ENCODE measurements at regions not wholly inside any gene's neighbourhood (a gene's known extent, or its start where the extent isn't known, plus 50 kb on each side); places are given as distances from the start of the nearest gene placed in this dataset.
"Not testable (repeated sequence)": the region's sequence is repeated elsewhere in the genome, so short reads cannot be mapped to it uniquely, and the experiment has no call there.

GRCh38 chr4:27770895-27771294 is 910.3 kb downstream of the STIM2 start:
- DNase-seq, result no peak

- no peak for DNase-seq
Observed at GRCh38 chr4:27775156-27775555, 914.5 kb downstream of the STIM2 start.

GRCh38 chr4:27779827-27780226 is 919.2 kb downstream of the STIM2 start:
- no peak for DNase-seq

- no peak for DNase-seq
Observed at GRCh38 chr4:27787195-27787594, 926.6 kb downstream of the STIM2 start.

GRCh38 chr4:27789773-27790172 is 929.1 kb downstream of the STIM2 start:
- no peak for DNase-seq

- DNase-seq, result no peak
Observed at GRCh38 chr4:27790911-27791310, 930.3 kb downstream of the STIM2 start.

- no peak for DNase-seq
Observed at GRCh38 chr4:27791640-27792039, 931.0 kb downstream of the STIM2 start.

GRCh38 chr4:27807207-27807606 is 946.6 kb downstream of the STIM2 start:
- DNase-seq, result no peak

- no peak for DNase-seq
Observed at GRCh38 chr4:27811948-27812347, 951.3 kb downstream of the STIM2 start.

GRCh38 chr4:27813226-27813625 is 952.6 kb downstream of the STIM2 start:
- not testable (repeated sequence) for DNase-seq

- DNase-seq, result not testable (repeated sequence)
Observed at GRCh38 chr4:27813699-27814425, 953.2 kb downstream of the STIM2 start.

GRCh38 chr4:27819246-27819645 is 958.6 kb downstream of the STIM2 start:
- DNase-seq, result no peak

GRCh38 chr4:27828843-27829242 is 968.2 kb downstream of the STIM2 start:
- DNase-seq, result no peak

- no peak for DNase-seq
Observed at GRCh38 chr4:27830251-27830650, 969.6 kb downstream of the STIM2 start.

- DNase-seq, result no peak
Observed at GRCh38 chr4:27835851-27836250, 975.2 kb downstream of the STIM2 start.

- DNase-seq, result no peak
Observed at GRCh38 chr4:27836523-27836922, 975.9 kb downstream of the STIM2 start.

- DNase-seq, result no peak
Observed at GRCh38 chr4:27843776-27844175, 983.1 kb downstream of the STIM2 start.

- DNase-seq, result no peak
Observed at GRCh38 chr4:27844376-27844775, 983.7 kb downstream of the STIM2 start.

- DNase-seq, result no peak
Observed at GRCh38 chr4:27846951-27847350, 986.3 kb downstream of the STIM2 start.

- DNase-seq, result no peak
Observed at GRCh38 chr4:27861381-27861787, 1000.7 kb downstream of the STIM2 start.

GRCh38 chr4:27861802-27862201 is 1001.2 kb downstream of the STIM2 start:
- no peak for DNase-seq

GRCh38 chr4:27873596-27873995 is 1013.0 kb downstream of the STIM2 start:
- DNase-seq, result no peak

GRCh38 chr4:27881705-27882104 is 1021.1 kb downstream of the STIM2 start:
- DNase-seq, result no peak

- no peak for DNase-seq
Observed at GRCh38 chr4:27886120-27886519, 1025.5 kb downstream of the STIM2 start.

- DNase-seq, result no peak
Observed at GRCh38 chr4:27887646-27888045, 1027.0 kb downstream of the STIM2 start.

Data from bone marrow (tissue), 2 donors.